K562 (cell line): ENCODE measurements at regions not wholly inside any gene's neighbourhood (a gene's known extent, or its start where the extent isn't known, plus 50 kb on each side); places are given as distances from the start of the nearest gene placed in this dataset.
A peak's percentile ranks its signal among the peaks of the same experiment; 100 is the strongest.

Experiments
- ATAC-seq: fragments of 200-7000 bp; cut with Tn5 transposase; 3 replicates; pipeline ENCODE4 v1.9.1; 2020; ENCODE audit warnings: moderate library complexity
- BruUV-seq: library from RNA; stranded (reverse); fragments of 400-500 nt; replicated peaks from 2 replicates; lab custom pipeline; 2021; lab: Mats Ljungman, UMichigan
- CTCF ChIA-PET: fragments of 300-600 bp; formaldehyde crosslinking; extraction: SDS; loops from one replicate; lab custom pipeline; 2021; ENCODE audit warnings: low intra/inter-chr PET ratio; lab: Yijun Ruan, JAX
- POLR2A ChIA-PET: fragments of 300-600, 350-650 bp; sonication (Branson Sonifier 250); formaldehyde crosslinking; extraction: SDS; loops from one replicate; lab custom pipeline; 2021; ENCODE audit warnings: antibody characterized with exemption, inconsistent platforms; lab: Yijun Ruan, JAX
- DNase-seq, 4 experiments: peaks; one replicate each; pipeline versions ENCODE4 v3.0.0 to v3.0.0-alpha.2; 2011 to 2018; ENCODE audit warnings: low spot score in 3 of 4, mixed read lengths in 3 of 4; ENCODE audit errors: extremely low read depth in 1 of 4
- FAIRE-seq: peaks from 2 replicates; lab custom pipeline; 2011; peaks lifted over from hg19 to GRCh38; lab: Jason Lieb, UNC
- H2AFZ ChIP-seq: 2 replicates; pipeline ENCODE4 v1.6.0; 2011; ENCODE audit warnings: low read depth, low read length, control low read depth, inconsistent platforms
- H3K27ac ChIP-seq: fragments of 200-600 bp; 3 replicates; pipeline ENCODE4 v1.8.0; 2011; ENCODE audit warnings: low read depth, mild to moderate bottlenecking, control low read depth, inconsistent platforms, low read length, moderate library complexity, mixed read lengths; ENCODE audit errors: extremely low read depth
- H3K27me3 ChIP-seq, 2 experiments: fragments of 300-600 bp in 1 of 2; 2 replicates in 1 of 2; 3 replicates in 1 of 2; pipeline versions ENCODE4 v1.6.0 to v1.8.0; 2011; ENCODE audit warnings: inconsistent platforms in 2 of 2, low read length in 2 of 2, mild to moderate bottlenecking in 1 of 2, mixed read lengths in 1 of 2, moderate library complexity in 1 of 2; ENCODE audit not compliant: control insufficient read depth in 2 of 2, insufficient read depth in 2 of 2
- H3K36me3 ChIP-seq: fragments of 300-600 bp; 3 replicates; pipeline ENCODE4 v1.8.0; 2011; ENCODE audit warnings: mild to moderate bottlenecking, low read length, inconsistent platforms; ENCODE audit not compliant: control insufficient read depth, insufficient read depth
- H3K4me1 ChIP-seq, 2 experiments: fragments of 200-600 bp in 1 of 2; replicated peaks in 1 of 2; 2 replicates in 1 of 2; 3 replicates in 1 of 2; pipeline versions ENCODE4 v1.5.1 to v1.8.0; 2011; ENCODE audit warnings: inconsistent platforms in 2 of 2, low read length in 2 of 2, mild to moderate bottlenecking in 1 of 2, mixed read lengths in 1 of 2, moderate library complexity in 1 of 2; ENCODE audit not compliant: control insufficient read depth in 2 of 2, insufficient read depth in 2 of 2
- H3K4me2 ChIP-seq: 2 replicates; pipeline ENCODE4 v1.6.1; 2011; ENCODE audit warnings: low read length, control low read depth, inconsistent platforms, mixed read lengths; ENCODE audit not compliant: insufficient read depth
- H3K4me3 ChIP-seq: fragments of 200-600 bp; sonication (generic), shearing (Covaris generic); 2 replicates; pipeline ENCODE4 v1.5.1; 2016; ENCODE audit warnings: control low read depth, inconsistent platforms
- H3K79me2 ChIP-seq: fragments of 200-600 bp; 3 replicates; pipeline ENCODE4 v1.8.0; 2011; ENCODE audit warnings: low read length, inconsistent platforms; ENCODE audit not compliant: control insufficient read depth, insufficient read depth
- H3K9ac ChIP-seq, 2 experiments: 2 replicates each; pipeline versions ENCODE4 v1.6.0 to v1.6.1; 2011; ENCODE audit warnings: low read depth in 2 of 2, low read length in 2 of 2, control low read depth in 1 of 2, inconsistent platforms in 1 of 2, mild to moderate bottlenecking in 1 of 2, mixed read lengths in 1 of 2; ENCODE audit not compliant: insufficient read depth in 1 of 2
- H3K9me1 ChIP-seq: one replicate; pipeline ENCODE4 v1.6.0; 2011; ENCODE audit warnings: inconsistent platforms, mild to moderate bottlenecking, low read length, moderate library complexity; ENCODE audit not compliant: control insufficient read depth, insufficient read depth
- H3K9me3 ChIP-seq: replicated peaks from 2 replicates; pipeline ENCODE4 v1.5.1; 2011; ENCODE audit warnings: low read depth, low read length, inconsistent platforms; ENCODE audit not compliant: control insufficient read depth, insufficient read depth
- H4K20me1 ChIP-seq: replicated peaks from 2 replicates; pipeline ENCODE4 v1.6.1; 2011; ENCODE audit warnings: low read length, inconsistent platforms, mixed read lengths; ENCODE audit not compliant: control insufficient read depth, insufficient read depth
- BRD4 ChIP-seq: fragments of 200-600 bp; sonication (generic); IDR thresholded peaks from 2 replicates; pipeline ENCODE4 v1.6.1; 2017; ENCODE audit warnings: inconsistent platforms
- CGGBP1 ChIP-seq: fragments of 250-450 bp; sonication (Bioruptor Pico); IDR thresholded peaks from 2 replicates; pipeline ENCODE4 v1.9.0; 2021; ENCODE audit warnings: mild to moderate bottlenecking
- FOXK2 ChIP-seq, 2 experiments: fragments of 450-650 bp; IDR thresholded peaks in 1 of 2; conservative IDR thresholded peaks in 1 of 2; 2 replicates each; pipeline ENCODE4 v1.6.1; 2016; ENCODE audit warnings: low read depth in 2 of 2, mild to moderate bottlenecking in 1 of 2
- IRF9 ChIP-seq: fragments of 450-650 bp; IDR thresholded peaks from 2 replicates; pipeline ENCODE4 v1.6.1; 2016; ENCODE audit warnings: missing biosample characterization, missing genetic modification characterization
- MAFG ChIP-seq: fragments of 450-650 bp; conservative IDR thresholded peaks from 2 replicates; pipeline ENCODE4 v1.6.1; 2016; ENCODE audit warnings: missing genetic modification characterization, missing compliant biosample characterization
- MAFK ChIP-seq: IDR thresholded peaks from 2 replicates; pipeline ENCODE4 v1.6.1; 2011; ENCODE audit warnings: low read length, improper control_type of control experiment
- MBD2 ChIP-seq: sonication (generic); IDR thresholded peaks from 2 replicates; pipeline ENCODE4 v1.6.1; 2016; ENCODE audit warnings: low read depth, borderline replicate concordance
- NR4A1 ChIP-seq, 2 experiments: fragments of 250-450 bp in 1 of 2; fragments of 450-650 bp in 1 of 2; sonication (Bioruptor Pico) in 1 of 2; IDR thresholded peaks; 2 replicates each; pipeline versions ENCODE4 v1.4.0 to v1.6.1; 2016 to 2020; ENCODE audit warnings: mild to moderate bottlenecking in 2 of 2, missing compliant biosample characterization in 1 of 2, missing genetic modification characterization in 1 of 2, moderate library complexity in 1 of 2
- SIN3B ChIP-seq: fragments of 450-650 bp; IDR thresholded peaks from 2 replicates; pipeline ENCODE4 v1.6.1; 2017; ENCODE audit warnings: low read depth, mild to moderate bottlenecking, moderate library complexity
- SMARCB1 ChIP-seq: IDR thresholded peaks from 2 replicates; pipeline ENCODE4 v1.6.1; 2011; ENCODE audit warnings: improper control_type of control experiment, low read depth; ENCODE audit not compliant: insufficient read length
- TBP ChIP-seq: optimal IDR thresholded peaks from 2 replicates; pipeline ENCODE3; 2011; ENCODE audit warnings: low read depth, low read length, improper control_type of control experiment
- TCFL5 ChIP-seq: fragments of 250-450 bp; sonication (Bioruptor Pico); conservative IDR thresholded peaks from 2 replicates; pipeline ENCODE4 v1.6.1; 2021; ENCODE audit warnings: mild to moderate bottlenecking, moderate library complexity, matching md5 sums
- THRA ChIP-seq: fragments of 450-650 bp; IDR thresholded peaks from 2 replicates; pipeline ENCODE4 v1.6.1; 2017; ENCODE audit warnings: mild to moderate bottlenecking, moderate library complexity
- ZKSCAN8 ChIP-seq: fragments of 200-800 bp; sonication (Bioruptor generic); IDR thresholded peaks from 2 replicates; pipeline ENCODE4 v1.6.1; 2016; ENCODE audit warnings: missing genetic modification characterization, missing compliant biosample characterization
- ZNF24 ChIP-seq: fragments of 450-650 bp; IDR thresholded peaks from 2 replicates; pipeline ENCODE4 v1.6.1; 2016
- WGBS: fragments of 100-300 bp; shearing (Covaris generic); methylation state at CpG from one replicate; pipeline ENCODE4 v1.1.6; 2016; ENCODE audit warnings: low coverage, mixed read lengths; ENCODE audit not compliant: insufficient coverage; ENCODE audit errors: missing lambda C conversion rate; 5-methylcytosine and 5-hydroxymethylcytosine counted together
- in situ Hi-C: fragments of 300-500 bp; cut with MboI; formaldehyde crosslinking; loops from 4 replicates; pipeline ENCODE4 v1.15.0; 2018; ENCODE audit warnings: inconsistent platforms, mixed read lengths
- intact Hi-C: fragments of 100-400 bp; cut with micrococcal nuclease; formaldehyde crosslinking; loops from 2 replicates; pipeline ENCODE4 v1.14.2; 2022
- TF ChIP-seq, protein P1 (sequence below): sonication (generic); IDR thresholded peaks from 2 replicates; pipeline ENCODE4 v1.6.1; 2016
- TF ChIP-seq, protein P2 (sequence below): fragments of 150-350 bp; conservative IDR thresholded peaks from 2 replicates; pipeline ENCODE4 v1.6.1; 2014; ENCODE audit warnings: low read length

GRCh38 chr1:187725216-187725615 is 896.5 kb downstream of the PLA2G4A start (continued):
- TF ChIP-seq THRA (no peak), ZKSCAN8 (no peak), TBP (no peak), SIN3B (no peak)
- TF ChIP-seq, all 486 proteins: peak for 0

- no peaks in the 10 kb centered on the region for H3K4me1 ChIP-seq
- no peak overlapping the region for H3K4me3 ChIP-seq
- intact Hi-C loops (no loop called here), in situ Hi-C loops (no loop called here)
- H3K9me3 ChIP-seq: no peaks in the 10 kb centered on the region
- no peaks in the 10 kb centered on the region for H4K20me1 ChIP-seq
- POLR2A ChIA-PET: no interaction called here
- no peak overlapping the region for H2AFZ ChIP-seq
- 4% methylated on average over 1 of the region's 1 CpG for WGBS
- no peaks in the 10 kb centered on the region for H3K79me2 ChIP-seq
- H3K36me3 ChIP-seq: no peaks in the 10 kb centered on the region
- no TSS peak for BruUV-seq
- ATAC-seq (no peak), FAIRE-seq (no peak), DNase-seq (no peak)
- no peak overlapping the region for H3K27ac ChIP-seq
- H3K9ac ChIP-seq: no peak overlapping the region
- H3K4me2 ChIP-seq: no peak overlapping the region
- CTCF ChIA-PET: no interaction called here
- no peaks in the 10 kb centered on the region for H3K27me3 ChIP-seq
- no peaks in the 10 kb centered on the region for H3K9me1 ChIP-seq
- no peak for TF ChIP-seq SMARCB1
- no peak for TF ChIP-seq MBD2
- TF ChIP-seq, protein P1, sequence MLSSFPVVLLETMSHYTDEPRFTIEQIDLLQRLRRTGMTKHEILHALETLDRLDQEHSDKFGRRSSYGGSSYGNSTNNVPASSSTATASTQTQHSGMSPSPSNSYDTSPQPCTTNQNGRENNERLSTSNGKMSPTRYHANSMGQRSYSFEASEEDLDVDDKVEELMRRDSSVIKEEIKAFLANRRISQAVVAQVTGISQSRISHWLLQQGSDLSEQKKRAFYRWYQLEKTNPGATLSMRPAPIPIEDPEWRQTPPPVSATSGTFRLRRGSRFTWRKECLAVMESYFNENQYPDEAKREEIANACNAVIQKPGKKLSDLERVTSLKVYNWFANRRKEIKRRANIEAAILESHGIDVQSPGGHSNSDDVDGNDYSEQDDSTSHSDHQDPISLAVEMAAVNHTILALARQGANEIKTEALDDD: no peak
- no peak for TF ChIP-seq BRD4
- peak; percentile 56; the same call in 1 of the 2 replicates for TF ChIP-seq MAFK
- TF ChIP-seq ZNF24: no peak
- no peak for TF ChIP-seq IRF9 (tag)
- no peak for TF ChIP-seq CGGBP1
- no peak for TF ChIP-seq TCFL5
- TF ChIP-seq, protein P2, sequence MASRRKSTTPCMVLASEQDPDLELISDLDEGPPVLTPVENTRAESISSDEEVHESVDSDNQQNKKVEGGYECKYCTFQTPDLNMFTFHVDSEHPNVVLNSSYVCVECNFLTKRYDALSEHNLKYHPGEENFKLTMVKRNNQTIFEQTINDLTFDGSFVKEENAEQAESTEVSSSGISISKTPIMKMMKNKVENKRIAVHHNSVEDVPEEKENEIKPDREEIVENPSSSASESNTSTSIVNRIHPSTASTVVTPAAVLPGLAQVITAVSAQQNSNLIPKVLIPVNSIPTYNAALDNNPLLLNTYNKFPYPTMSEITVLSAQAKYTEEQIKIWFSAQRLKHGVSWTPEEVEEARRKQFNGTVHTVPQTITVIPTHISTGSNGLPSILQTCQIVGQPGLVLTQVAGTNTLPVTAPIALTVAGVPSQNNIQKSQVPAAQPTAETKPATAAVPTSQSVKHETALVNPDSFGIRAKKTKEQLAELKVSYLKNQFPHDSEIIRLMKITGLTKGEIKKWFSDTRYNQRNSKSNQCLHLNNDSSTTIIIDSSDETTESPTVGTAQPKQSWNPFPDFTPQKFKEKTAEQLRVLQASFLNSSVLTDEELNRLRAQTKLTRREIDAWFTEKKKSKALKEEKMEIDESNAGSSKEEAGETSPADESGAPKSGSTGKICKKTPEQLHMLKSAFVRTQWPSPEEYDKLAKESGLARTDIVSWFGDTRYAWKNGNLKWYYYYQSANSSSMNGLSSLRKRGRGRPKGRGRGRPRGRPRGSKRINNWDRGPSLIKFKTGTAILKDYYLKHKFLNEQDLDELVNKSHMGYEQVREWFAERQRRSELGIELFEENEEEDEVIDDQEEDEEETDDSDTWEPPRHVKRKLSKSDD: no peak
- peak; percentile 45; the same call in 1 of the 2 replicates for TF ChIP-seq MAFG (tag)
- no peak for TF ChIP-seq NR4A1 (CRISPR knock-in tag; IDR thresholded peaks at IDR 0.05)
- no peak for TF ChIP-seq NR4A1 (tag; IDR thresholded peaks at IDR 0.05)
- TF ChIP-seq FOXK2 (conservative IDR thresholded peaks at IDR 0.05 in 1 of 2, IDR thresholded peaks at IDR 0.05 in 1 of 2; ENCODE audit: low read depth in 2 of 2): no peak
Measured at GRCh38 chr1:187733232-187733631, 904.5 kb downstream of the PLA2G4A start.
